ENCODE measurements at regions not wholly inside any gene's neighbourhood (a gene's known extent, or its start where the extent isn't known, plus 50 kb on each side); places are given as distances from the start of the nearest gene placed in this dataset.
"Not testable (repeated sequence)": the region's sequence is repeated elsewhere in the genome, so short reads cannot be mapped to it uniquely, and the experiment has no call there.

- FAIRE-seq (no peak), DNase-seq (no peak)
- H3K27ac ChIP-seq (ENCODE audit: low read depth in 1 of 3, low read length in 2 of 3): no peak overlapping the region
- H3K4me1 ChIP-seq (ENCODE audit: control insufficient read depth in 3 of 3, insufficient read depth in 2 of 3, low read depth in 1 of 3, low read length in 2 of 3): no peaks in the 10 kb centered on the region
- 60 to 79% (median 77%) methylated on average over 3 of the region's 3 CpGs for WGBS, 3 donors
- H3K4me3 ChIP-seq (ENCODE audit: low read depth in 1 of 3, low read length in 3 of 3): no peak overlapping the region
- no peaks in the 10 kb centered on the region for H3K9me3 ChIP-seq (ENCODE audit: control insufficient read depth in 2 of 2, insufficient read depth in 1 of 2, low read depth in 1 of 2, low read length in 1 of 2)
- H3K36me3 ChIP-seq (ENCODE audit: control insufficient read depth in 3 of 3, insufficient read depth in 2 of 3, low read depth in 1 of 3, low read length in 3 of 3): no peaks in the 10 kb centered on the region
- H3K27me3 ChIP-seq (ENCODE audit: control insufficient read depth in 3 of 3, insufficient read depth in 3 of 3, low read length in 3 of 3): no peaks in the 10 kb centered on the region
Observed at GRCh38 chr13:50747737-50748350, 95.6 kb downstream of the DLEU7 start.

GRCh38 chr13:50753221-50753620 lies 90.3 kb downstream of the DLEU7 start:
- not testable (repeated sequence) for DNase-seq; H3K27ac ChIP-seq (ENCODE audit: low read depth in 1 of 3, low read length in 2 of 3); H3K4me1 ChIP-seq (ENCODE audit: control insufficient read depth in 3 of 3, insufficient read depth in 2 of 3, low read depth in 1 of 3, low read length in 2 of 3); H3K4me3 ChIP-seq (ENCODE audit: low read depth in 1 of 3, low read length in 3 of 3); H3K36me3 ChIP-seq (ENCODE audit: control insufficient read depth in 3 of 3, insufficient read depth in 2 of 3, low read depth in 1 of 3, low read length in 3 of 3); FAIRE-seq; H3K27me3 ChIP-seq (ENCODE audit: control insufficient read depth in 3 of 3, insufficient read depth in 3 of 3, low read length in 3 of 3)
- H3K9me3 ChIP-seq (ENCODE audit: control insufficient read depth in 2 of 2, insufficient read depth in 1 of 2, low read depth in 1 of 2, low read length in 1 of 2): peaks cover 0 to 17% of the 10 kb centered on the region in 2 donors
- 81 to 95% (median 91%) methylated on average over 11 to 17 of the region's 17 CpGs for WGBS, 3 donors

GRCh38 chr13:50755862-50756685 lies 87.4 kb downstream of the DLEU7 start:
- H3K4me3 ChIP-seq (ENCODE audit: low read depth in 1 of 3, low read length in 3 of 3); H3K36me3 ChIP-seq (ENCODE audit: control insufficient read depth in 3 of 3, insufficient read depth in 2 of 3, low read depth in 1 of 3, low read length in 3 of 3); FAIRE-seq; H3K4me1 ChIP-seq (ENCODE audit: control insufficient read depth in 3 of 3, insufficient read depth in 2 of 3, low read depth in 1 of 3, low read length in 2 of 3); DNase-seq; H3K27me3 ChIP-seq (ENCODE audit: control insufficient read depth in 3 of 3, insufficient read depth in 3 of 3, low read length in 3 of 3); H3K27ac ChIP-seq (ENCODE audit: low read depth in 1 of 3, low read length in 2 of 3): not testable (repeated sequence)
- WGBS, 3 donors: 68 to 76% (median 75%) methylated on average over 8 of the region's 8 CpGs
- H3K9me3 ChIP-seq (ENCODE audit: control insufficient read depth in 2 of 2, insufficient read depth in 1 of 2, low read depth in 1 of 2, low read length in 1 of 2): peaks cover 0 to 20% of the 10 kb centered on the region in 2 donors

- 78 to 91% (median 81%) methylated on average over 3 of the region's 3 CpGs for WGBS, 3 donors
- Histone ChIP-seq H3K27me3 (ENCODE audit: control insufficient read depth in 3 of 3, insufficient read depth in 3 of 3, low read length in 3 of 3) (no peaks in the 10 kb centered on the region), H3K36me3 (ENCODE audit: control insufficient read depth in 3 of 3, insufficient read depth in 2 of 3, low read depth in 1 of 3, low read length in 3 of 3) (no peaks in the 10 kb centered on the region), H3K4me1 (ENCODE audit: control insufficient read depth in 3 of 3, insufficient read depth in 2 of 3, low read depth in 1 of 3, low read length in 2 of 3) (no peaks in the 10 kb centered on the region), H3K9me3 (ENCODE audit: control insufficient read depth in 2 of 2, insufficient read depth in 1 of 2, low read depth in 1 of 2, low read length in 1 of 2) (peaks cover 0 to 20% of the 10 kb centered on the region in 2 donors), H3K27ac (ENCODE audit: low read depth in 1 of 3, low read length in 2 of 3) (no peak overlapping the region), H3K4me3 (ENCODE audit: low read depth in 1 of 3, low read length in 3 of 3) (no peak overlapping the region)
- FAIRE-seq (no peak), DNase-seq (no peak)
Observed at GRCh38 chr13:50757008-50757407, 86.5 kb downstream of the DLEU7 start.

GRCh38 chr13:50758796-50759195 lies 84.7 kb downstream of the DLEU7 start:
- Histone ChIP-seq H3K27me3 (ENCODE audit: control insufficient read depth in 3 of 3, insufficient read depth in 3 of 3, low read length in 3 of 3) (no peaks in the 10 kb centered on the region), H3K36me3 (ENCODE audit: control insufficient read depth in 3 of 3, insufficient read depth in 2 of 3, low read depth in 1 of 3, low read length in 3 of 3) (no peaks in the 10 kb centered on the region), H3K27ac (ENCODE audit: low read depth in 1 of 3, low read length in 2 of 3) (no peak overlapping the region), H3K4me3 (ENCODE audit: low read depth in 1 of 3, low read length in 3 of 3) (no peak overlapping the region), H3K9me3 (ENCODE audit: control insufficient read depth in 2 of 2, insufficient read depth in 1 of 2, low read depth in 1 of 2, low read length in 1 of 2) (peaks cover 0 to 17% of the 10 kb centered on the region in 2 donors), H3K4me1 (ENCODE audit: control insufficient read depth in 3 of 3, insufficient read depth in 2 of 3, low read depth in 1 of 3, low read length in 2 of 3) (no peaks in the 10 kb centered on the region)
- FAIRE-seq: no peak
- no peak for DNase-seq
- WGBS, 3 donors: 90 to 100% (median 94%) methylated on average over 1 of the region's 1 CpG

GRCh38 chr13:50760751-50761150 lies 82.7 kb downstream of the DLEU7 start:
- Histone ChIP-seq H3K9me3 (ENCODE audit: control insufficient read depth in 2 of 2, insufficient read depth in 1 of 2, low read depth in 1 of 2, low read length in 1 of 2) (peaks cover 0 to 16% of the 10 kb centered on the region in 2 donors), H3K27ac (ENCODE audit: low read depth in 1 of 3, low read length in 2 of 3) (no peak overlapping the region), H3K27me3 (ENCODE audit: control insufficient read depth in 3 of 3, insufficient read depth in 3 of 3, low read length in 3 of 3) (no peaks in the 10 kb centered on the region), H3K4me1 (ENCODE audit: control insufficient read depth in 3 of 3, insufficient read depth in 2 of 3, low read depth in 1 of 3, low read length in 2 of 3) (no peaks in the 10 kb centered on the region), H3K4me3 (ENCODE audit: low read depth in 1 of 3, low read length in 3 of 3) (no peak overlapping the region), H3K36me3 (ENCODE audit: control insufficient read depth in 3 of 3, insufficient read depth in 2 of 3, low read depth in 1 of 3, low read length in 3 of 3) (no peaks in the 10 kb centered on the region)
- DNase-seq (no peak), FAIRE-seq (no peak)
- WGBS, 3 donors: 48 to 85% (median 76%) methylated on average over 1 of the region's 1 CpG

- Histone ChIP-seq H3K4me1 (ENCODE audit: control insufficient read depth in 3 of 3, insufficient read depth in 2 of 3, low read depth in 1 of 3, low read length in 2 of 3) (no peaks in the 10 kb centered on the region), H3K27ac (ENCODE audit: low read depth in 1 of 3, low read length in 2 of 3) (no peak overlapping the region), H3K36me3 (ENCODE audit: control insufficient read depth in 3 of 3, insufficient read depth in 2 of 3, low read depth in 1 of 3, low read length in 3 of 3) (no peaks in the 10 kb centered on the region), H3K27me3 (ENCODE audit: control insufficient read depth in 3 of 3, insufficient read depth in 3 of 3, low read length in 3 of 3) (no peaks in the 10 kb centered on the region), H3K4me3 (ENCODE audit: low read depth in 1 of 3, low read length in 3 of 3) (no peak overlapping the region), H3K9me3 (ENCODE audit: control insufficient read depth in 2 of 2, insufficient read depth in 1 of 2, low read depth in 1 of 2, low read length in 1 of 2) (peaks cover 0 to 10% of the 10 kb centered on the region in 2 donors)
- FAIRE-seq (no peak), DNase-seq (no peak)
- 85 to 100% (median 86%) methylated on average over 1 of the region's 1 CpG for WGBS, 3 donors
Observed at GRCh38 chr13:50761406-50761805, 82.1 kb downstream of the DLEU7 start.

- Histone ChIP-seq H3K4me3 (ENCODE audit: low read depth in 1 of 3, low read length in 3 of 3) (no peak overlapping the region), H3K4me1 (ENCODE audit: control insufficient read depth in 3 of 3, insufficient read depth in 2 of 3, low read depth in 1 of 3, low read length in 2 of 3) (no peaks in the 10 kb centered on the region), H3K9me3 (ENCODE audit: control insufficient read depth in 2 of 2, insufficient read depth in 1 of 2, low read depth in 1 of 2, low read length in 1 of 2) (peaks cover 0 to 4% of the 10 kb centered on the region in 2 donors), H3K36me3 (ENCODE audit: control insufficient read depth in 3 of 3, insufficient read depth in 2 of 3, low read depth in 1 of 3, low read length in 3 of 3) (no peaks in the 10 kb centered on the region), H3K27ac (ENCODE audit: low read depth in 1 of 3, low read length in 2 of 3) (no peak overlapping the region), H3K27me3 (ENCODE audit: control insufficient read depth in 3 of 3, insufficient read depth in 3 of 3, low read length in 3 of 3) (no peaks in the 10 kb centered on the region)
- WGBS, 3 donors: 60 to 79% (median 72%) methylated on average over 4 of the region's 4 CpGs
- FAIRE-seq (no peak), DNase-seq (no peak)
Observed at GRCh38 chr13:50762969-50763567, 80.4 kb downstream of the DLEU7 start.
